ENCODE measurements at regions not wholly inside any gene's neighbourhood (a gene's known extent, or its start where the extent isn't known, plus 50 kb on each side); places are given as distances from the start of the nearest gene placed in this dataset.

- no peak for TF ChIP-seq RAD21 (IDR thresholded peaks at IDR 0.05; ENCODE audit: low read length)
- no peak for TF ChIP-seq RFX5 (IDR thresholded peaks at IDR 0.05; ENCODE audit: low read depth, low read length)
- no peak for TF ChIP-seq CTCF (conservative IDR thresholded peaks at IDR 0.05; ENCODE audit: low read depth, low read length)
- TF ChIP-seq FOS (IDR thresholded peaks at IDR 0.05; ENCODE audit: low read depth, low read length) = no peak
- TF ChIP-seq BHLHE40 (IDR thresholded peaks at IDR 0.05; ENCODE audit: low read depth, low read length) = no peak
- no peak for TF ChIP-seq SMC3 (IDR thresholded peaks at IDR 0.05; ENCODE audit: low read depth, low read length)
- TF ChIP-seq CHD1 (IDR thresholded peaks at IDR 0.05; ENCODE audit: low read depth, low read length) = no peak
- no peak for TF ChIP-seq RCOR1 (IDR thresholded peaks at IDR 0.05; ENCODE audit: insufficient replicate concordance, low read length)
- TF ChIP-seq ELK1 (IDR thresholded peaks at IDR 0.05; ENCODE audit: borderline replicate concordance, low read depth, low read length) = no peak
- TF ChIP-seq MXI1 (IDR thresholded peaks at IDR 0.05; ENCODE audit: borderline replicate concordance, low read depth, low read length) = no peak
Observed at GRCh38 chr3:31389939-31390338, 142.8 kb upstream of the STT3B start.

More at GRCh38 chr3:31389939-31390338, 142.8 kb upstream of the STT3B start:
- no peak overlapping the region for H2AFZ ChIP-seq (replicated peaks; ENCODE audit: low read length, poor library complexity)
- no peak overlapping the region for H3K27ac ChIP-seq (ENCODE audit: insufficient read depth, low read length)
- no TSS peak for BruUV-seq (replicated peaks)
- no peak overlapping the region for H2AK5ac ChIP-seq (ENCODE audit: low read depth, low read length)
- H3K4me3 ChIP-seq (ENCODE audit: insufficient read depth, low read depth, low read length) = no peak overlapping the region
- WGBS, 2 experiments (ENCODE audit: extremely low coverage in 2 of 2, insufficient read length in 1 of 2) = no CpG with 5 or more reads among the region's 1 CpG
- no peak overlapping the region for H4K5ac ChIP-seq (ENCODE audit: low read depth, low read length)
- H3K23ac ChIP-seq (ENCODE audit: low read depth, low read length) = no peak overlapping the region
- no peak overlapping the region for H3K56ac ChIP-seq (ENCODE audit: extremely low read depth, insufficient read depth, low read length)
- H3K9me3 ChIP-seq (ENCODE audit: control insufficient read depth, insufficient read depth, low read length) = no peaks in the 10 kb centered on the region
- H3K79me1 ChIP-seq (ENCODE audit: low read depth in 1 of 2, low read length in 2 of 2) = no peaks in the 10 kb centered on the region
- H3K4ac ChIP-seq (ENCODE audit: low read depth, low read length) = no peak overlapping the region
- no peak overlapping the region for H4K8ac ChIP-seq (ENCODE audit: low read depth in 2 of 2, low read length in 2 of 2)
- H4K91ac ChIP-seq (ENCODE audit: insufficient read depth, low read depth, low read length) = no peak overlapping the region
- in situ Hi-C loops (cut with MboI; ENCODE audit: low sequenced_read_pairs) = no loop called here
- no peak overlapping the region for H3K18ac ChIP-seq (ENCODE audit: low read depth, low read length)
- no peaks in the 10 kb centered on the region for H3K4me1 ChIP-seq (ENCODE audit: control insufficient read depth, insufficient read depth, low read length)
- intact Hi-C loops (cut with micrococcal nuclease) = no loop called here
- H3K14ac ChIP-seq (replicated peaks; ENCODE audit: low read depth, low read length) = no peak overlapping the region
- no peak overlapping the region for H2AK9ac ChIP-seq (replicated peaks; ENCODE audit: low read depth, low read length, poor library complexity)
- no peaks in the 10 kb centered on the region for H4K20me1 ChIP-seq (ENCODE audit: insufficient read depth, low read length)
- H2BK15ac ChIP-seq (ENCODE audit: low read depth, low read length) = no peak overlapping the region
- no peak overlapping the region for H2BK20ac ChIP-seq (ENCODE audit: low read depth, low read length)
- H3K4me2 ChIP-seq (ENCODE audit: low read depth, low read length) = no peak overlapping the region
- H2BK5ac ChIP-seq (ENCODE audit: low read depth, low read length, poor library complexity, severe bottlenecking) = no peak overlapping the region
- no peak overlapping the region for H2BK120ac ChIP-seq (ENCODE audit: low read depth, low read length)
- ATAC-seq (ENCODE audit: low read depth) (no peak), DNase-seq (no peak)
- no peaks in the 10 kb centered on the region for H3K27me3 ChIP-seq (ENCODE audit: control insufficient read depth, insufficient read depth, low read length)
- CTCF ChIA-PET = no interaction called here
- dilution Hi-C loops (cut with HindIII; ENCODE audit: low sequenced_read_pairs, unreplicated experiment) = no loop called here
- no peaks in the 10 kb centered on the region for H3K36me3 ChIP-seq (ENCODE audit: control insufficient read depth, insufficient read depth, low read length)
- POLR2A ChIA-PET (ENCODE audit: unreplicated experiment) = no interaction called here
- no peaks in the 10 kb centered on the region for H3K9me1 ChIP-seq (ENCODE audit: insufficient read depth, low read length)
- no peak overlapping the region for H3K9ac ChIP-seq (ENCODE audit: low read depth, low read length)

Data from IMR-90 (cell line).